ENCODE measurements at regions not wholly inside any gene's neighbourhood (a gene's known extent, or its start where the extent isn't known, plus 50 kb on each side); places are given as distances from the start of the nearest gene placed in this dataset.

- TF ChIP-seq CTCF (IDR thresholded peaks at IDR 0.05) (no peak), EZH2 (IDR thresholded peaks at IDR 0.05) (no peak), EZH2phosphoT487 (IDR thresholded peaks at IDR 0.05) (no peak)
Measured at GRCh38 chr13:85567909-85568308, 231.3 kb downstream of the SLITRK6 start.
